ENCODE measurements at regions not wholly inside any gene's neighbourhood (a gene's known extent, or its start where the extent isn't known, plus 50 kb on each side); places are given as distances from the start of the nearest gene placed in this dataset.

DNA sequence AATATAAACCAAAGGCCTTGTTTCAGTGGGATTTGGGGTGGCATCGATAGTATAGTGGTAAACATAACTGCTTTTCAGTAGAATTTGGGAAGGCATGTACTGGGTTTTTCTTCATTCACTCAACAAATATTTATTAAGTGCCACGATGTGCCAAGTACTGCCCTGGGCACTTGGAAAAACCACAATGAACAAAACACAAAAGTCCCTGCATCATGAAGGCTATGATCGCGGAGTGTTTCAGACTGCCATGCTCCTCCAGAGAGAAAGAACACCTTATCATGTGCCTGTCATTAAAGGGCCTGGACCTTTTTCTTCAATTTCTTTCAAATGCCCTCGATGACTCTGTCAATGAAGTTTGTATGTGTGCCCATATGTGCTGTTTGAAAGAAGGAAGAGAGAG, 59.2 kb upstream of the CEP85L start:
- no peak overlapping the region for H3K27ac ChIP-seq
- H3K9me3 ChIP-seq: no peaks in the 10 kb centered on the region
- 76% methylated on average over 5 of the region's 5 CpGs for whole genome bisulfite sequencing
- DNase-seq (ENCODE audit: low spot score in 2 of 2): no peak
- TF ChIP-seq POLR2AphosphoS5 (IDR thresholded peaks at IDR 0.05) (no peak), POLR2A (IDR thresholded peaks at IDR 0.05) (no peak), CTCF (IDR thresholded peaks at IDR 0.05) (no peak), EP300 (IDR thresholded peaks at IDR 0.05) (no peak)
- H3K36me3 ChIP-seq: no peaks in the 10 kb centered on the region
- no peaks in the 10 kb centered on the region for H3K27me3 ChIP-seq
- H3K4me3 ChIP-seq: no peak overlapping the region
- peaks cover 25% of the 10 kb centered on the region for H3K4me1 ChIP-seq

DNA sequence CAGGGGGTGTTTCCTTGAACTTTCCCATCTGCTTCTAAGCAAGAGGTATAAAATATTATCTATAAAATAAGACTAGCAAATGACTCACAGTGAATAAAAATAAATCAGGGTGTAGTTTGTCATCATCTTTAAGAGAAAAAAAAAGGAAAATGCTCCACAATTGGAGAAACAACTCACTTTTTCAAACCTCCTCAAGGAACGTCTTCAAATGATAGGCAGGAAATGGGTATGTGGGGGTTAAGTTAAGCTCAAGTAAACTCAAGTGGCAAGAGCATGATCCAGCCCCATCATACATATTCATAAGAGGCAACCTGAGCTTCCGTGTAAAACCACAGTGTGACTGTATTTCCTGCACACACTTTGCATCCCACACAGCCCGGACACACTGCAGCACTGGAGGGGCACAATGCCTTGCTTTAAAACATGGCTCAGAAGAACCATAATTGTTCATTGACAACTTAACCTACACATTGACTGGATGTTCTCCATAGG, 58.5 kb upstream of the CEP85L start:
- DNase-seq (ENCODE audit: low spot score in 2 of 2): no peak
- Histone ChIP-seq H3K9me3 (no peaks in the 10 kb centered on the region), H3K4me3 (peak overlapping the region; percentile 23), H3K27me3 (no peaks in the 10 kb centered on the region), H3K27ac (peak overlapping the region; percentile 42), H3K36me3 (no peaks in the 10 kb centered on the region), H3K4me1 (peaks cover 32% of the 10 kb centered on the region)
- WGBS: 43% methylated on average over 3 of the region's 3 CpGs
- TF ChIP-seq POLR2A (IDR thresholded peaks at IDR 0.05) (no peak), EP300 (IDR thresholded peaks at IDR 0.05) (no peak), POLR2AphosphoS5 (IDR thresholded peaks at IDR 0.05) (no peak), CTCF (IDR thresholded peaks at IDR 0.05) (no peak)

DNA sequence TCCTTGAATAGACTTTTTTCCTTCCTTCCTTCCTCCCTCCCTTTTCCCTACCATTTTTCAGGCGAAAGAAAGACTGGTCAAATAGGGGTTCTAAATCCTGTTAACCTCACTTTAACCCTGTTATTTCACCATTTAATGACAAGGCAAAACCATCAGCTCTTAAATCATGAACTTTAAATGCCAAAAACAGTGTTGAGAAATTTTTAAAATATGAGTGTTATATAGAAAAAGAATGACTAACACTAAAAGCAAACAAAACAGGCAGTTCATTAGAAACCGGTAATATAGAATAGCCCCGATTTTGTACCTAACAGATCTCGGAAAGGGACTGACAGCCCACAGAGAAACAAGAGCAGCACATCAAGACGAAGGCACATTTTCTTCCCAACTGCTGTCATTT, 57.4 kb upstream of the CEP85L start:
- Histone ChIP-seq H3K4me3 (peak overlapping the region; percentile 23), H3K4me1 (peaks cover 33% of the 10 kb centered on the region), H3K27ac (peak overlapping the region; percentile 42), H3K9me3 (no peaks in the 10 kb centered on the region), H3K27me3 (no peaks in the 10 kb centered on the region), H3K36me3 (no peaks in the 10 kb centered on the region)
- 42% methylated on average over 5 of the region's 5 CpGs for WGBS
- TF ChIP-seq POLR2AphosphoS5 (IDR thresholded peaks at IDR 0.05): no peak
- no peak for TF ChIP-seq EP300 (IDR thresholded peaks at IDR 0.05)
- no peak for TF ChIP-seq POLR2A (IDR thresholded peaks at IDR 0.05)
- no peak for TF ChIP-seq CTCF (IDR thresholded peaks at IDR 0.05)
- DNase-seq (ENCODE audit: low spot score in 2 of 2): no peak

DNA sequence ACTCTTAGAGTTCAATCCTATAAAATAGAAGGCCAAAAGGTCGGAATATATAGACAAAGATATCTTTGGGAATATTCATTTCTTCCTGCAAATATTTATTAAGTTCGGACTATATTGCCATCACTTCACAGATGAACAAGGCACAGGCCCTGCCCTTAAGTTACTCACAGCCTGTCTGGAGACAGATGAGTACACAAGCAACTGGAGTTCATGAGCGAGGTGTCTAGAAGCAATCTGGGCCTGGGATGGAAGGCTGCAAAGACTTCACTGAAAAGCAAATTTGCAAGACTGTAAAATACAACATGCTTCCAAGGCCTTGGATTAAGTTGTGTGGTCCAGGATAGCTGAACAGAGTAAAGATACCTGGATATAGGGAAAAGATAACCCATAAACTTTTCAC, 56.7 kb upstream of the CEP85L start:
- Histone ChIP-seq H3K36me3 (no peaks in the 10 kb centered on the region), H3K27ac (no peak overlapping the region), H3K4me3 (no peak overlapping the region), H3K4me1 (peaks cover 33% of the 10 kb centered on the region), H3K27me3 (no peaks in the 10 kb centered on the region), H3K9me3 (no peaks in the 10 kb centered on the region)
- no peak for DNase-seq (ENCODE audit: low spot score in 2 of 2)
- 95% methylated on average over 3 of the region's 3 CpGs for whole genome bisulfite sequencing
- no peak for TF ChIP-seq EP300 (IDR thresholded peaks at IDR 0.05)
- TF ChIP-seq POLR2A (IDR thresholded peaks at IDR 0.05): no peak
- TF ChIP-seq POLR2AphosphoS5 (IDR thresholded peaks at IDR 0.05): no peak
- no peak for TF ChIP-seq CTCF (IDR thresholded peaks at IDR 0.05)

DNA sequence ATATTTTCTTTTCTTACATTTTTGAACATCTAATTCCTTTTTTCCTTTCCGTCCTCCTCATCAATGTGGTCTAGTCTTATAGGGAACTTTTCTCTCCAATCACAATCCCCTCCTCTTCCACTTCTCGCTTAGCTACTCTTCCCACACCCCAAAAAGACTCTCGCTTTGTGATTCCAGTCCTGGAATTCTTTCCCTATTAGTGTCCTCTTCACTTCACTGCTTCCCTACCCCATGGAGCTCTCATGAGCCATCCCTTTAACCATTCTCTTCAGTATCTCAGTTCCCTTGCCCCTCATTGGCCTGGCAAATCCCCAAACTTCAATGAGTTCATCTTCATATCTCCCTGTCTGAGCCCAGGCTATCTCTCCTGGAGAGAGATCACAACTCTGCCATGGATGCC, 55.3 kb upstream of the CEP85L start:
- no peak for DNase-seq (ENCODE audit: low spot score in 2 of 2)
- Histone ChIP-seq H3K27me3 (no peaks in the 10 kb centered on the region), H3K36me3 (no peaks in the 10 kb centered on the region), H3K4me1 (peaks cover 33% of the 10 kb centered on the region), H3K4me3 (no peak overlapping the region), H3K9me3 (no peaks in the 10 kb centered on the region), H3K27ac (no peak overlapping the region)
- no peak for TF ChIP-seq CTCF (IDR thresholded peaks at IDR 0.05)
- TF ChIP-seq EP300 (IDR thresholded peaks at IDR 0.05): no peak
- TF ChIP-seq POLR2A (IDR thresholded peaks at IDR 0.05): no peak
- TF ChIP-seq POLR2AphosphoS5 (IDR thresholded peaks at IDR 0.05): no peak
- 94% methylated on average over 3 of the region's 3 CpGs for WGBS

Data from suprapubic skin (tissue), 4 donors.